HepG2 (cell line): ENCODE measurements at regions not wholly inside any gene's neighbourhood (a gene's known extent, or its start where the extent isn't known, plus 50 kb on each side); places are given as distances from the start of the nearest gene placed in this dataset.

Experiments
- CEBPG ChIP-seq: IDR thresholded peaks from 2 replicates; pipeline ENCODE4 v1.6.1; 2016
- GPN1 ChIP-seq: sonication (generic); formaldehyde crosslinking; IDR thresholded peaks from 2 replicates; pipeline ENCODE4 v1.5.1; 2020; ENCODE audit warnings: missing genetic modification reagents, borderline replicate concordance
- ISL2 ChIP-seq: sonication (generic); formaldehyde crosslinking; IDR thresholded peaks from 2 replicates; pipeline ENCODE4 v1.5.0; 2020; ENCODE audit warnings: missing genetic modification reagents
- KDM3A ChIP-seq: IDR thresholded peaks from 2 replicates; pipeline ENCODE4 v1.6.1; 2018; ENCODE audit warnings: low read depth, missing compliant biosample characterization
- NCOA5 ChIP-seq: sonication (generic); formaldehyde crosslinking; IDR thresholded peaks from 2 replicates; pipeline ENCODE4 v1.4.0; 2020; ENCODE audit warnings: missing genetic modification reagents
- SYNCRIP ChIP-seq: fragments of 200-400 bp; formaldehyde crosslinking; IDR thresholded peaks from 2 replicates; pipeline ENCODE4 v1.6.1; 2018; ENCODE audit warnings: mild to moderate bottlenecking, low read depth, low read length; ENCODE audit not compliant: insufficient read depth
- ZNF468 ChIP-seq: sonication (generic); formaldehyde crosslinking; IDR thresholded peaks from 2 replicates; pipeline ENCODE4 v1.8.0; 2022; ENCODE audit warnings: mild to moderate bottlenecking, moderate library complexity, missing genetic modification reagents
- ZNF562 ChIP-seq: sonication (generic); formaldehyde crosslinking; IDR thresholded peaks from 2 replicates; pipeline ENCODE4 v1.8.0; 2022; ENCODE audit warnings: missing genetic modification reagents, borderline replicate concordance
- ZNF672 ChIP-seq: sonication (generic); formaldehyde crosslinking; IDR thresholded peaks from 2 replicates; pipeline ENCODE4 v1.8.1; 2022; ENCODE audit warnings: missing genetic modification reagents
- TF ChIP-seq, protein P1 (sequence below): sonication (generic); formaldehyde crosslinking; IDR thresholded peaks from 2 replicates; pipeline ENCODE4 v1.4.0; 2020; ENCODE audit warnings: low read depth, mild to moderate bottlenecking, missing genetic modification reagents
- TF ChIP-seq, protein P2 (sequence below): IDR thresholded peaks from 2 replicates; pipeline ENCODE4 v1.6.1; 2016; ENCODE audit warnings: low read depth
- TF ChIP-seq, protein P3 (sequence below): sonication (generic); formaldehyde crosslinking; IDR thresholded peaks from 2 replicates; pipeline ENCODE4 v1.4.0; 2020; ENCODE audit warnings: missing genetic modification reagents, mild to moderate bottlenecking, borderline replicate concordance

DNA sequence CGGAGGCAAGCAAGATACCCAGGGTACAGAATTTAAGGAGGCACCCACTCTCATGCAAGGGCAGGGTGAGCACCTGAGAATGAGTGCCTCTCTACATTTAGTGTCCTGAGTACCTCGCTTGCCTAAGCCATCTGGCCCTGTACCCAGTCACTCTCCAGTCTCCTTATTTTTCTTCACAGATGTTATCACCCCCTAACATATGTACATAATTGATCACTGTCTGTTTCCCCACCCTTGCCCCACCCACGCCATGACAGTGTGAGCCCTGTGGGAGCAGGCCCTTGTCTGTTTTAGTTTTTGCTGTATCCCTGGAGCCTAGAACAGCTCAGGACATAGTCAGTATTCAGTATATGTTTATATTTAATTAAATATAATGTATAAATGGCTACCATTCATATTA is 113.6 kb downstream of the SPRY1 start (continued):
- TF ChIP-seq CEBPG (CRISPR knock-in tag) = no peak
- TF ChIP-seq KDM3A (CRISPR knock-in tag) = no peak
- TF ChIP-seq, protein P1, sequence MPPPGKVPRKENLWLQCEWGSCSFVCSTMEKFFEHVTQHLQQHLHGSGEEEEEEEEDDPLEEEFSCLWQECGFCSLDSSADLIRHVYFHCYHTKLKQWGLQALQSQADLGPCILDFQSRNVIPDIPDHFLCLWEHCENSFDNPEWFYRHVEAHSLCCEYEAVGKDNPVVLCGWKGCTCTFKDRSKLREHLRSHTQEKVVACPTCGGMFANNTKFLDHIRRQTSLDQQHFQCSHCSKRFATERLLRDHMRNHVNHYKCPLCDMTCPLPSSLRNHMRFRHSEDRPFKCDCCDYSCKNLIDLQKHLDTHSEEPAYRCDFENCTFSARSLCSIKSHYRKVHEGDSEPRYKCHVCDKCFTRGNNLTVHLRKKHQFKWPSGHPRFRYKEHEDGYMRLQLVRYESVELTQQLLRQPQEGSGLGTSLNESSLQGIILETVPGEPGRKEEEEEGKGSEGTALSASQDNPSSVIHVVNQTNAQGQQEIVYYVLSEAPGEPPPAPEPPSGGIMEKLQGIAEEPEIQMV (CRISPR knock-in tag) = no peak
- TF ChIP-seq GPN1 (CRISPR knock-in tag) = no peak
- no peak for TF ChIP-seq ISL2 (CRISPR knock-in tag)
- no peak for TF ChIP-seq ZNF672
- TF ChIP-seq ZNF468 = no peak
- TF ChIP-seq NCOA5 = no peak
- TF ChIP-seq, protein P2, sequence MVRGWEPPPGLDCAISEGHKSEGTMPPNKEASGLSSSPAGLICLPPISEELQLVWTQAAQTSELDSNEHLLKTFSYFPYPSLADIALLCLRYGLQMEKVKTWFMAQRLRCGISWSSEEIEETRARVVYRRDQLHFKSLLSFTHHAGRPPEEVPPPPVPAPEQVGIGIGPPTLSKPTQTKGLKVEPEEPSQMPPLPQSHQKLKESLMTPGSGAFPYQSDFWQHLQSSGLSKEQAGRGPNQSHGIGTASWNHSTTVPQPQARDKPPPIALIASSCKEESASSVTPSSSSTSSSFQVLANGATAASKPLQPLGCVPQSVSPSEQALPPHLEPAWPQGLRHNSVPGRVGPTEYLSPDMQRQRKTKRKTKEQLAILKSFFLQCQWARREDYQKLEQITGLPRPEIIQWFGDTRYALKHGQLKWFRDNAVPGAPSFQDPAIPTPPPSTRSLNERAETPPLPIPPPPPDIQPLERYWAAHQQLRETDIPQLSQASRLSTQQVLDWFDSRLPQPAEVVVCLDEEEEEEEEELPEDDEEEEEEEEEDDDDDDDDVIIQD (CRISPR knock-in tag) = no peak
- TF ChIP-seq ZNF562 (CRISPR knock-in tag) = no peak
- no peak for TF ChIP-seq SYNCRIP
- TF ChIP-seq, protein P3, sequence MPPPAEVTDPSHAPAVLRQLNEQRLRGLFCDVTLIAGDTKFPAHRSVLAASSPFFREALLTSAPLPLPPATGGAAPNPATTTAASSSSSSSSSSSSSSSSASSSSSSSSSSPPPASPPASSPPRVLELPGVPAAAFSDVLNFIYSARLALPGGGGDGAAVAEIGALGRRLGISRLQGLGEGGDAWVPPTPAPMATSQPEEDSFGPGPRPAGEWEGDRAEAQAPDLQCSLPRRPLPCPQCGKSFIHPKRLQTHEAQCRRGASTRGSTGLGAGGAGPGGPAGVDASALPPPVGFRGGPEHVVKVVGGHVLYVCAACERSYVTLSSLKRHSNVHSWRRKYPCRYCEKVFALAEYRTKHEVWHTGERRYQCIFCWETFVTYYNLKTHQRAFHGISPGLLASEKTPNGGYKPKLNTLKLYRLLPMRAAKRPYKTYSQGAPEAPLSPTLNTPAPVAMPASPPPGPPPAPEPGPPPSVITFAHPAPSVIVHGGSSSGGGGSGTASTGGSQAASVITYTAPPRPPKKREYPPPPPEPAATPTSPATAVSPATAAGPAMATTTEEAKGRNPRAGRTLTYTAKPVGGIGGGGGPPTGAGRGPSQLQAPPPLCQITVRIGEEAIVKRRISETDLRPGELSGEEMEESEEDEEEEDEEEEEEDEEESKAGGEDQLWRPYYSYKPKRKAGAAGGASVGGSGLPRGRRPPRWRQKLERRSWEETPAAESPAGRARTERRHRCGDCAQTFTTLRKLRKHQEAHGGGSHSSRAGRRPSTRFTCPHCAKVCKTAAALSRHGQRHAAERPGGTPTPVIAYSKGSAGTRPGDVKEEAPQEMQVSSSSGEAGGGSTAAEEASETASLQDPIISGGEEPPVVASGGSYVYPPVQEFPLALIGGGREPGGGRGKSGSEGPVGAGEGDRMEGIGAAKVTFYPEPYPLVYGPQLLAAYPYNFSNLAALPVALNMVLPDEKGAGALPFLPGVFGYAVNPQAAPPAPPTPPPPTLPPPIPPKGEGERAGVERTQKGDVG (CRISPR knock-in tag) = no peak
